Subcutaneous abdominal adipose tissue (tissue), 5 donors: ENCODE measurements at regions not wholly inside any gene's neighbourhood (a gene's known extent, or its start where the extent isn't known, plus 50 kb on each side); places are given as distances from the start of the nearest gene placed in this dataset.

Experiments used
- H3K27ac ChIP-seq: one replicate; pipeline ENCODE4 v1.7.0; 2013; ENCODE audit warnings: low read depth, mild to moderate bottlenecking, inconsistent platforms, low read length, moderate library complexity
- H3K27me3 ChIP-seq, 5 donors: one replicate each; pipeline ENCODE4 v1.7.0; 2013; ENCODE audit warnings: low read length in 5 of 5, inconsistent platforms in 1 of 5; ENCODE audit not compliant: control insufficient read depth in 5 of 5, insufficient read depth in 4 of 5
- H3K36me3 ChIP-seq, 5 donors: one replicate each; pipeline ENCODE4 v1.7.0; 2013; ENCODE audit warnings: low read length in 5 of 5; ENCODE audit not compliant: control insufficient read depth in 5 of 5, insufficient read depth in 5 of 5
- H3K4me1 ChIP-seq, 5 donors: one replicate each; pipeline ENCODE4 v1.7.0; 2013; ENCODE audit warnings: low read length in 5 of 5, mild to moderate bottlenecking in 3 of 5, moderate library complexity in 1 of 5; ENCODE audit not compliant: control insufficient read depth in 5 of 5, insufficient read depth in 5 of 5
- H3K4me3 ChIP-seq, 5 donors: one replicate each; pipeline ENCODE4 v1.7.0; 2013; ENCODE audit warnings: low read length in 5 of 5, low read depth in 1 of 5
- H3K9ac ChIP-seq, 5 donors: one replicate each; pipeline ENCODE4 v1.7.0; 2013; ENCODE audit warnings: low read length in 5 of 5, mild to moderate bottlenecking in 4 of 5, moderate library complexity in 3 of 5
- H3K9me3 ChIP-seq, 5 donors: one replicate each; pipeline ENCODE4 v1.7.0; 2013; ENCODE audit warnings: low read length in 5 of 5; ENCODE audit not compliant: control insufficient read depth in 5 of 5
- donor health status: healthy.
- donor health status: healthy.
- donor health status: healthy.
- donor health status: healthy.
- donor health status: healthy.

DNA sequence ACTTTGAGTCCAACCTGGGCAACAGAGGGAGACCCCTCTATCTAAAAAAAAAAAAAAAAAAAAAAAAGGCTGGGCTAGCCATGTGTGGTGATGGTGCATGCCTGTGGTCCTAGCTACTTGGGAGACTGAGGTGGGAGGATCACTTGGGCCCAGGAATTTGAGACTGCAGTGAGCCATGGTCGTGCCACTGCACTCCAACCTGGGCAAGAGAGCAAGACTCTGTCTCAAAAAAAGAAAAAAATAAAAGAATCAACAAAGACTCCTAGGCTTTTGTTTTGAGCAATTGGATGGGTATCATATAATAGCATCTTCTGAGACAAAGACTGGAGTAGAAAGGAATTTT is 481.7 kb upstream of the PAPPA start:
- H3K27me3 ChIP-seq, result no peaks in the 10 kb centered on the region
- H3K9me3 ChIP-seq, result peaks cover 0 to 3% (median 0%) of the 10 kb centered on the region in 5 donors
- no peak overlapping the region for H3K27ac ChIP-seq
- H3K4me1 ChIP-seq, result peaks cover 0 to 5% (median 0%) of the 10 kb centered on the region in 5 donors
- no peak overlapping the region for H3K4me3 ChIP-seq
- no peak overlapping the region for H3K9ac ChIP-seq
- no peaks in the 10 kb centered on the region for H3K36me3 ChIP-seq

- H3K4me3 ChIP-seq, result no peak overlapping the region
- no peaks in the 10 kb centered on the region for H3K27me3 ChIP-seq
- no peak overlapping the region for H3K9ac ChIP-seq
- no peaks in the 10 kb centered on the region for H3K36me3 ChIP-seq
- H3K4me1 ChIP-seq, result peaks cover 0 to 5% (median 0%) of the 10 kb centered on the region in 5 donors
- H3K27ac ChIP-seq, result no peak overlapping the region
- H3K9me3 ChIP-seq, result peaks cover 0 to 4% (median 0%) of the 10 kb centered on the region in 5 donors
Observed at GRCh38 chr9:115672477-115673316, 480.9 kb upstream of the PAPPA start.

- no peaks in the 10 kb centered on the region for H3K27me3 ChIP-seq
- no peak overlapping the region for H3K9ac ChIP-seq
- peaks cover 0 to 5% (median 0%) of the 10 kb centered on the region in 5 donors for H3K4me1 ChIP-seq
- no peak overlapping the region for H3K4me3 ChIP-seq
- no peak overlapping the region for H3K27ac ChIP-seq
- H3K36me3 ChIP-seq, result no peaks in the 10 kb centered on the region
- H3K9me3 ChIP-seq, result peaks cover 0 to 4% (median 0%) of the 10 kb centered on the region in 5 donors
Observed at GRCh38 chr9:115673599-115673998, 480.0 kb upstream of the PAPPA start.

GRCh38 chr9:115674091-115674490 is 479.5 kb upstream of the PAPPA start:
- Histone ChIP-seq H3K27me3 (no peaks in the 10 kb centered on the region), H3K9ac (no peak overlapping the region), H3K36me3 (no peaks in the 10 kb centered on the region), H3K4me3 (no peak overlapping the region), H3K27ac (no peak overlapping the region), H3K9me3 (peaks cover 0 to 4% (median 0%) of the 10 kb centered on the region in 5 donors), H3K4me1 (peaks cover 0 to 3% (median 0%) of the 10 kb centered on the region in 5 donors)

GRCh38 chr9:115675834-115676233 is 477.8 kb upstream of the PAPPA start:
- Histone ChIP-seq H3K27ac (no peak overlapping the region), H3K9me3 (peaks cover 0 to 4% (median 0%) of the 10 kb centered on the region in 5 donors), H3K27me3 (no peaks in the 10 kb centered on the region), H3K4me3 (no peak overlapping the region), H3K36me3 (no peaks in the 10 kb centered on the region), H3K4me1 (no peaks in the 10 kb centered on the region), H3K9ac (no peak overlapping the region)

GRCh38 chr9:115680231-115680630 is 473.4 kb upstream of the PAPPA start:
- peaks cover 0 to 4% (median 0%) of the 10 kb centered on the region in 5 donors for H3K9me3 ChIP-seq
- H3K27me3 ChIP-seq, result no peaks in the 10 kb centered on the region
- H3K9ac ChIP-seq, result no peak overlapping the region
- no peak overlapping the region for H3K4me3 ChIP-seq
- no peaks in the 10 kb centered on the region for H3K4me1 ChIP-seq
- no peak overlapping the region for H3K27ac ChIP-seq
- H3K36me3 ChIP-seq, result no peaks in the 10 kb centered on the region

GRCh38 chr9:115681585-115681984 is 472.0 kb upstream of the PAPPA start:
- Histone ChIP-seq H3K36me3 (no peaks in the 10 kb centered on the region), H3K9ac (no peak overlapping the region), H3K4me1 (no peaks in the 10 kb centered on the region), H3K4me3 (no peak overlapping the region), H3K27me3 (no peaks in the 10 kb centered on the region), H3K27ac (no peak overlapping the region), H3K9me3 (peaks cover 0 to 4% (median 0%) of the 10 kb centered on the region in 5 donors)

DNA sequence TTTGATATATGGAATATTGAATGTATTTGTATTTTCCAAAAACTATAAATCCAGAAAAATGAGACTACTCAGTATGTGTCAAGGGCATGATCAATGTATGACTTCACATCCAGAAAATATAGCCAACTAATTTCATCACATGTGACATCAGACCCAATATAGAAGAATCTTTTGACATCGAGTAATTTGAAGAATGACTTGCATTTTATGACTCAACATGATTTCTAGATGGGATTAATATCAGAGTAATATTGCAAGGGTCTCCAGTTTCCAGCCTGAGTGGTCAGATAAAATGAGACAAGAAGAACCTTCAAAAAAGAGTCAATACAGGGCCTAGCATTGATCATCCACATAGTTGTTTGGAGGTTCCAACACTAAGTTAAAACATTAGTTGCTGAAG is 467.5 kb upstream of the PAPPA start:
- Histone ChIP-seq H3K9ac (no peak overlapping the region), H3K27ac (no peak overlapping the region), H3K4me3 (no peak overlapping the region), H3K36me3 (no peaks in the 10 kb centered on the region), H3K27me3 (no peaks in the 10 kb centered on the region), H3K4me1 (no peaks in the 10 kb centered on the region), H3K9me3 (peaks cover 0 to 2% (median 0%) of the 10 kb centered on the region in 5 donors)

DNA sequence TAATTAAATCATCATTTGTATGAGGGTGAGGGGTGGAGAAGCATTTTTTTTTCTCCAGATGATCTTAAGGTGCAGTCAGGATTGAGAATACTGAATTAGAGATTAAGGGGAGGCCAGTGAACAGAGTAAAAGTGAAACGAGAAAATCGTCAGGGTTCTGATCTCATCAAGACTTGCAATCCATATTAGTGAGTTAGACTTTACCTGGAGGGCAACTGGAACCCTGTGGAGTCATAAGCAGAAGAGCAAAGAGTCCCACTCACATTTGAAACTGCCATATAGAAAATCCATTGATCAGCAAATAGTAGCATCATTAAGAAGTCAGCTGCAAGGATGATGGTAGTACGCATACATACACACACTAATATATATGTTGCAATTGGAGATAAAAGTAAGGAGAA is 466.2 kb upstream of the PAPPA start:
- H3K36me3 ChIP-seq, result no peaks in the 10 kb centered on the region
- H3K9ac ChIP-seq, result no peak overlapping the region
- H3K4me3 ChIP-seq, result no peak overlapping the region
- no peak overlapping the region for H3K27ac ChIP-seq
- peaks cover 0 to 2% (median 0%) of the 10 kb centered on the region in 5 donors for H3K9me3 ChIP-seq
- peaks cover 0 to 7% (median 4%) of the 10 kb centered on the region in 5 donors for H3K4me1 ChIP-seq
- no peaks in the 10 kb centered on the region for H3K27me3 ChIP-seq

- no peak overlapping the region for H3K4me3 ChIP-seq
- no peaks in the 10 kb centered on the region for H3K27me3 ChIP-seq
- no peak overlapping the region for H3K9ac ChIP-seq
Observed at GRCh38 chr9:115689331-115689730, 464.3 kb upstream of the PAPPA start.

More at GRCh38 chr9:115689331-115689730, 464.3 kb upstream of the PAPPA start:
- H3K4me1 ChIP-seq, result peaks cover 0 to 9% (median 4%) of the 10 kb centered on the region in 5 donors
- H3K9me3 ChIP-seq, result no peaks in the 10 kb centered on the region
- no peak overlapping the region for H3K27ac ChIP-seq
- no peaks in the 10 kb centered on the region for H3K36me3 ChIP-seq
